Stimulated activated CD4-positive, alpha-beta T cell treated with anti-CD3 and anti-CD28 coated beads, TNF-alpha, amount 100 ng/mL, for 1 hour (primary cell): ENCODE measurements at regions not wholly inside any gene's neighbourhood (a gene's known extent, or its start where the extent isn't known, plus 50 kb on each side); places are given as distances from the start of the nearest gene placed in this dataset.
"Not testable (repeated sequence)": the region's sequence is repeated elsewhere in the genome, so short reads cannot be mapped to it uniquely, and the experiment has no call there.

Source experiments
- DNase-seq, 3 donors: peaks; one replicate each; pipeline ENCODE4 v3.0.0-alpha.2; 2020; ENCODE audit warnings: low read depth in 3 of 3, low spot score in 1 of 3

DNA sequence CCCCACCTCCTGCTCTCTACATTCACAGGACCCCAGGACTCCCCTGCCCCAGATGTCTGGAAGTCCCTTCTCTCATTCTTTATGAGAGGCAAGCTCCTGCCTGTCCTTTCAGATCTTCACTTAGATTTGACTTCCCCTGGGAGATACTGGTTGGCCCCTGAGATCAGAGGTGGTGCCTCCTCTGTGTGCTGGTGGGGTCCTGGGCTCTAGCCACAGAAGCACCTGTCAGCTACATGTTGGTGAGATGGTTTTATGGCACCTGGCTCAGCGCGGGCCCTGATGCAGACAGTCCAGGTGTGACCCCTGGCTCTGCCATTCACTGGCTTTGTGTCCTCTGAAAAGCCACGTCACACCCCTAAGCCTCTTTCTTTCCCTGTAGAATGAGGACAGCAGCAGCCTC lies 369.6 kb upstream of the ID2 start:
- no peak for DNase-seq

DNA sequence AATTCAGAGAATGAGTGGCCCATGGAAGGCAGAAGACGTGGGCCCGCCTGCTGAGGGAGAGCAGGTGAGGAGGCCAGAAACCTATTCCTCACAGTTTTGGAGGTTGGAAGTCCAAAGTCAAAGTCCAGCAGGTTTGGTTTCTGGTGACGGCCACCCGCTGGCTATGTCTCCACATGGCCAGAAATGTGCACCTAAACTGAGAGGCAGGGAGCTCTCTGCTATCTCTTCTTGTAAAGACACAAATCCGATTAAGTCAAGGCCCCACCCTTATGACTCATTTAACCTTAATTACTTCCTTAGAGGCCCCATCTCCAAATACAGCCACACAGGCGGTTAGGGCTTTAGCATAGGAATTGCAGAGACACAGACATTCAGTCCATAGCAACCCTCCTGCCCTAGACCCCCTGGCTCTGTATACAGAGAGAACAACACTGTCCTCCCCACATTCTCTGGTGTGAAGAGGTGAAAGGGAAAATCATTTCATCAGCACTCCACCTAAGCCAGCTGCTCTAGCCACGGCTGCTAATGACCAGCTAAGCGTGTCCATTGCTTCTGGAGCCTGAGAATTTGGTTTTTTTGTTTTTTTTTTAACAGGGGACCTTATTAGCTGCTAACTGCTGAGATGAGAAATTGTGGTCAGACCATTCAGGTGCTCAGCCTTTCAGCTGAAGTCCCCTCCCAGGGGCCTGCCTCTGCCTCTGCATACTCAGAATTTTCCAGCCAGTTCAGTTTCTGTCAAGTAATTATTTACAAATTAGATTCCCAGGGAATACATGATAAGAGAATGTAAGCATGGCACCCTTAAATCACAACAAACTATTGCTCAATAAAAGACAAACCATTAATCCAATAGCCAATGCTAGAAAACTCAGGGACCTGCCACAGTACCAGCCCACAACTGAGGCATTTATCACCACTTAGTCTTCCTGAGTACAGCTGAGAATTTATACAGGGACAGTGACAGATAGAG lies 368.7 kb upstream of the ID2 start:
- DNase-seq = no peak

DNA sequence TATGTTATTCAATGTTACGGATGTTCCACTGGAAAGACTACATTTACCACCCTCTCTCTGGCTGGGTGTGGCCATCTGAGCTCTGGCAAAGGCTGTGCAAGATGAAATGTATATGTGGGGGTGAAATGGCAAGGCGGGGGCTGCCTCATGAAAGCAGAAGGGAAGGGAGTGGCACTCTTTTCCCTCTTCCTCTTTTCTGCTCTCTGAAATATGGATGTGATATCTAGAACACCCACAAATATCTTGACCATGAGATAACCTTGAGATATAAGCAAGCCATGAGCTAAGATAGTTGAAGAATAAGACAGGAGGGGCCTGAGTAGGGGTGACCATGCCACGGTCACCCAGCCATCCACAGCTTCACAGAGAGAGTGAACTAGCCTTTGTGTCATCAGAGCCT lies 367.8 kb upstream of the ID2 start:
- no peak for DNase-seq

DNA sequence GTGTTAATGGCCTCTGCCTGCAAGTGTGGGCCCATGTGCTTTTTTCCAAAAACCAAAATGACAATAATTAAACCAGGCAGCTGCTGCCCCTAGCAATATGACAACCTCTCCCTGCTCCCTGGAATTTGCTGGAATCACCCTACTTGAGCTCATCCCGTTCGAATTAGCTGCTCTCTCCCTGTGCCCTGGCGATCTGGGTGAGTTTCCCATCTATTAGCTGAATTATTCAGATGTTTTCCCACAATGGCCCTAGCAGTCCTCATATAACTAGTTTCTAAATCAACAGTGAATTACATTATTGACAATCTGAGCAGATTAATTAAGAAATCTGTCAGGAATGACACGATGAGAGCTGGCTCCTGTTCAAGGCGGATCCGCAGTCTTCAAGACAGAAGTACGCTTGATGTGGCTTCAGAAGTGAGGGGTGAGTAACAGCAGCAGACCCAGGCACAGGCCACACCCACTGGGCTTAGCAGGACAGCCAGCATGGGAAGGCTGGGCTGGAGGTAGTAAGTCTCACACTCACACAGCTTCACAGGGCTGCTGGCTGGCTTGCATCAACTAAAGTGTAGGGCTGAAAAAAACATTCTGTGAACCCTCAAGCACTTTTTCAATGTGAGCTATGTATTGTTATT lies 366.2 kb upstream of the ID2 start:
- no peak for DNase-seq

DNA sequence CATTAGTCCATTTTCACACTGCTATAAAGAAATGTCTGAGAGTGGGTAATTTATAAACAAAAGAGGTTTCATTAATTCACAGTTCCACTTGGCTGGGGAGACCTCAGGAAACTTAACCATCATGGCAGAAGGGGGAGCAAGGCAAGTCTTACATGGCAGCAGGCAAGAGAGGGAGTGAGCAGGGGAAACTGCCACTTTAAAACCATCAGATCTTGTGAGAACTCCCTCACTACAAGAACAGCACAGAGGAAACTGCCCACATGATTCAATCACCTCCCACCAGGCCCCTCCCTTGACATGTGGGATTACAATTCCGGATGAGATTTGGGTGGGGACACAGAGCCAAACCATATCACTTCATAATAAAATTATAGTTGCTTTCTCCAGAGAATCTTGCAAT lies 365.5 kb upstream of the ID2 start:
- no peak for DNase-seq

DNA sequence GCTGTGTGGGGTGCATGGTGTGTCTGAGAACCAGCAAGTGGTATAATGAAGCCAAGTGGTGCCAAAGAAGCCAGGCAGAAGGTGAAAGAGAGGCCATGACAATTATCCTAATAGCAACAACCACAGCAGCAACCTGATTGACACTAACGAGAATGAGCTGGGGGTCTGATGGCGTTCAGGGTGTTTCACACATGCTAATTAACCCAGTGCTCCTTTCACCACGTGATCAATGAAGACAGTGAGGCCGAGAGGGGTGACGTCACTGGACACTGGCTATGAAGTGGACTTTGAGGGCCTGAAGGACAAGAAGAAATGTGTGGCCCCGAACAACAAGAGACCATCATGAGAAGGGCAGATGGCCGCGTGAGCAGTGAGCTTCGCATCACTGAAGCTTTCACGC lies 364.4 kb upstream of the ID2 start:
- no peak for DNase-seq

DNA sequence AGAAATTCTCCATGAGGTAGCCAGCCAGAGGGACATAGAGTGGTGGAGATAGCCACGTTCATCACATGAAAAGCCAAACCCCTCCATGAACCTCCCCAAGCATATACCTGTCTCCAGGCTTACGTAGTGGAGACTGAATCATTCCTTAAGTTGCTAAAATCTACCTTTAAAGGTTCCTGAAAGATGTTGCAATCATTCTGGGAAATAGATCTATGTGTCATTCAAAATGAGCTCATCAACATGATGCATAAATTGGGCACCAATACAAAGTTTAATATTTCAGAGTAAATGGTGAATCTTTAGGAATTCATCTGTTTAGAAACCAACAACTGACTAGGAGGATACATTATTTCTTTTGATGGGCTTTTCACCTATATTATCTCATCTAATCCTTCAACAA lies 362.6 kb upstream of the ID2 start:
- DNase-seq = no peak

DNA sequence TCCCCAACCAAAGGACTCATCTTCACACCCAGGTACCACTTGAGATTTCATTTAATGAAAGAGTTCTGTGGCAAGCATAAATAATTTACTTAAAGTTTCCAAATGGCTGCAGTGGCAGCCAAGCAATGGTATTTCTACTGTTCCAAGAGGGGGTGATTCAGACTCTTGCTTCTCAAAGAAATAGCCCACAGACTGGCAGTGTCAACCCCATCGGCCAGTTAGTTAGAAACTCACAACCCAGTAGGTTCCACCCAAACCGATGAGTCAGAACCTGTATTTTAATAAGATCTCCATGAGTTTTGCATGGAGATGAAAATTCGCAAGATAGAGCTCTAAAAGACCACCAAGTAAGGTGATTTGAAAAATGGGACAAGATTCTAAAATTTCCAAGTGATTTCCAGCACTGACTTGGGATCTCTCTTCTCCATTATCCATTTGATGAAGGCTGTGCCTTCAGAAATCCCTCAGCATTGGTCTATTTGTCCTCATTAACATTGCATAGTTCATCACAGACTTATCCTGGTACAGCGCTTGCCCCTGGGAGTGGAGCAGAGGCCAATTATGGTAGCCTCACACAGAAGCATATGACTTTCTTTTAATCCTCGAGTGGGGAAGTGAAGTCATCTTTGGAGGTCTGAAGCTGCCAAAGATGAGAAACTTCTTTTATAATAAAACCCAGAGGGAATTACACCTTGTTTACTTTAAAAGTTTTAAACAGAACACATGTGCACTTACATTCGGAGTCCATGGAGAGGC lies 361.4 kb upstream of the ID2 start:
- no peak for DNase-seq

DNA sequence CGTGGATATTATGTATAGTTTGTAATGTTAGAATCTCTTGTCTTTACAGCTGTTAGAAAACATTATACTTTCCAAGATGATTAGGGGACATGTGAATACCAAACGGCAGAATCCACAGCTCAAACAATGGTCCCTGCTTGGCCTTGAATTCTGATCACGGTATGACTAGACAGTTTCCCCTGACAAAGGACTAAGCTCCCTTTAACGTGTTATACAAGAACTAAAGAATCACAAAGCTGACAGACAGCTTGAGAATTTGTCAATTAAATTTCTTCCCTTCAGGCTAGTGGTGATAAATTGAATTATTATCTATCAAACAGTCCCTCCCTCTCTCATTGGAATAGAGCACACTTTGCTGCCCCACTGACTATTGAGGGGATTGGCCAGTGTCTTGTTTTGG lies 359.2 kb upstream of the ID2 start:
- DNase-seq = no peak

DNA sequence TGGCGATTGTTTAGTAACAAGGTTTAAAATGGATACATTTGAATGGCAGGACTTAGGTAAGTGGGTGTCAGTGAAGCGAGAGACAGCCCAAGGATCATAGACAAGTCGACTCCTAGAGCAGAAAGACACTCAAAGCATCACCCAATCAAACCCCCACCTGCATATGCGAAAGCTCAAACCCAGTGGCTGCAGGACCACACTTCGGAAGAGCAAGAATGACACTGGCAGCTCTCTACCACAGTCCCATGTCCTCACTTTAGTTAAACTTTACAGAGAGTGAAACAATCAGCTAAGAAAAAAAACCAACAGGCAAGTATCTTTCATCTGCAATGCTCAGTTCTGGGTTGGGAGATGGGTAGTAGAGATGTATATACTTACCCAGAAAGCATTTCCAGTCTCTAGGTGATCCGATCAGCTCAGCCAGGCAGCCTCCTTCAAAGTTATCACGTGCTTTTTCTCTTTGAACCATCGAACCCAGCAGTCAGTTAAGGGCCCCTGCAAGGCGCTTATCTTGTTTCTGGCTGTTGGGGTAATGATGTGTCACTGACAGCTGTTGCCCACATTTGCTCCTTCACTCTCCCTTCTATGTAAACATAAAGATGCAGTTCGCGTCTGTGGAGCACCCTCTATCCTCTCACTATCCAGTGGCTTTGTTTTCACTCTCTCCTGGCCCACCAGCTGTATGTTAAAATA lies 357.5 kb upstream of the ID2 start:
- no peak for DNase-seq

DNA sequence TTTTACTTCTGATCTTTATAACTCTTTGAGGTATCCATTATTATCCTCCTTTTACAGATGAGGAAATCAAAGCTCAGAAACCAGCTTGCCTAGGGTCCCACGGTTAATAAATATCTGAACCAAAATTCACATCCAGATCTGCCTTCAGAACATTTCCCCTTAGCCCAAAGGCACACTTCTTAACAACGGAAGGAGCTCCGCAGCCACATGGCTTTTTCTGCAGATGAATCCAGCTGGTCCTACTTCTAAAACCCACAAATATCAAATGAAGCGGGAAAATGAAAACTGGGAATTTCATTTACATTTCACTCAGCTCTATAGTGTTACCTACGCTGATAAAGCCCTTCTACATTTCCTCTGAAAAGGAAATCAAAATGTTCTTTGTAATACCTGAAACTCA lies 357.0 kb upstream of the ID2 start:
- DNase-seq = no peak

DNA sequence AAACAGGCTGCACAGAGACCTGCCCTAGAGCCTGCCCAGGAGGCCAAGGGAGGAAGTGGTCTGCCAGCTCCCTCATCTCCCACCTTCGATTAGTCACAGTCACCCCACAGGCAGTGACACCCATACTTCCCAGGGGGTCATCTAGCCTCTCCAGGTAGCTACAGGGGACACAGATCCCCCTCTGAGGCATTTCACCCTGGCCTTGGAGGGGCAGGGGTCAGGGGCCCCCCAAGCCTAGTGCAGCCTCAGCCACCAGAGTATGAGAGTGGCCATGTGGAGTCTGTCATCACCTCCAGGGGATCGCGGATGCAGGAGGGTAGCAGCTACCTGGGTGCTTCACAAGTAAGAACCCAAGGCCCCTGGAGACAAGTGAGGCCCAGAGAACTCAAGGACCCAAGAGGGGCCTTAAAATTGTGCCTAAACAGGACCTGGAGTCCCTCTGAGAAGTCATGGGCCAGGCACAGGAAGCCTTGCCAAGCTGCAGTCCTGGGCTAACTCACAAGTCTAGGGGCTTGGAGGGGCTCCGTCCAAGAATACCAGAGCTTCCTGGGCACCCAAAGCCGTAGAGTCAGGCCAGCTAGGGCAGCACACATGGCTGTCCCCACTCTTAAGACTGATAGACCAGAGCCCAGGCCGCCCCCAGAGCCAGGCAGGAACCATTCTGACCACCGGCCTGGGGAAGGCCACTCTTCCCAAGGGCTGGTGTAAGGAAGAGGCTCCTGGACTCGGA lies 354.3 kb upstream of the ID2 start:
- DNase-seq = no peak

DNA sequence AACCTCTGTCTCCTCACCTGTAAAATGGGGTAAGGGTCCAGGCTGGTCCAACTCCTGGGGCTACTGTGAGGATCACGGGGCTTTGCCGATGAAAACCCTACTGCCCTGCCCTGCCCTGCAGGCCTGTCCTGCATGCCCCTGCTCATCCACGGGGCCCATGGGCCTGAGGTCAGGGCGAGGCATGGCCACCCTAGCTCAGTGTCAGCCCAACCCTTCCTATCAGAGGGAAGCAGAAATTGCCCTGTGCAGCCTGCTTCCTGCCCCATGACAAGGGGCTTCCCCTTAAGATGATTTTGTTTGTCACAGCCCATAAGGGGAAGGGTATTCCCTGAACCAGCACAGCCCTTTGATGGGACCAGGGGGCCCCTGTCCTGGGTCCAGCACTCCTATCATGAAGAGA lies 353.6 kb upstream of the ID2 start:
- DNase-seq = no peak

DNA sequence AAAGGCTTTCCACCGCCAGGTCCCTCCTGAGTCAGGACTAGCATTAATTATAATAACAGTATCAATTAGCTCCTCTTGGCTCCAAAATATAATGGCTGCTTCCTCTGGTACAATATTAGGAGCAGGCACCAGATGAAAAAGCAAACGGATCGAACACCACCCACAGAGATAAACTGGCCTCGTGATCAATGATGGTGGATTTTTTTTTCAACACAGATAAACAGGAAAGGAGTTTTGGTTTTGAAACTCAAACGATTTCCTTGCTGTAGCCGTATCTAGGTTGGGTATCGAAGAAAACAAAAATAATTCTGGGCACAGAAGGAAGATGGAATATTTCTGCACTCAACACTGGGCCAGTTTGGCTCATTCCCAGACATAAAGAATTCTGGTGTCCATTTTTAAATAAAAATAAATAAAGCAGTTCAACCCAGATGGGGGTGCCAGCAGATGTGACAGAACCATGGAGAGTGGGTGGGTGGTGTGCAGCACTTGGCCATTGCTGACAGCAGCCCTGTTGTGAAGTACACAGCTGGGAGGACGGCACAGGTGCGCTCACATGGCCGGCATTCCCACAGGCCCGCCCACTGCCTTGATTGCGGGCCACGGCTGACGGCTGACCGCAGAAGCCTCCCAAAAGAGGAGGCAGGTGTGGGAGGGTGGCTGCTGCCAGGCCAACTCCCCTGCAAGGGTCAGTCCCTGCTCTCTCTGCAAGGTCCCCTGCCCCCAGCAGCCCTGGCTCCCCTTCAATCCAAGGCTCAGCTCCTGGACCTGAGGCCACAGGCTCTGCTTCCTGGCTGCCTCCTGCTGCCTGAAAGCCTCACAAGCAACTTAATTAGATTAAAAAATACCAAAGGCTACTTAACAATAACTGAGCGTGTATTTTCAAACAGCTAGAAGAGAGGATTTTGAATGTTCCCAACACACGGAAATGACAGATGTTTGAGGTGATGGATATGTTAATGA lies 351.9 kb upstream of the ID2 start:
- DNase-seq = no peak

DNA sequence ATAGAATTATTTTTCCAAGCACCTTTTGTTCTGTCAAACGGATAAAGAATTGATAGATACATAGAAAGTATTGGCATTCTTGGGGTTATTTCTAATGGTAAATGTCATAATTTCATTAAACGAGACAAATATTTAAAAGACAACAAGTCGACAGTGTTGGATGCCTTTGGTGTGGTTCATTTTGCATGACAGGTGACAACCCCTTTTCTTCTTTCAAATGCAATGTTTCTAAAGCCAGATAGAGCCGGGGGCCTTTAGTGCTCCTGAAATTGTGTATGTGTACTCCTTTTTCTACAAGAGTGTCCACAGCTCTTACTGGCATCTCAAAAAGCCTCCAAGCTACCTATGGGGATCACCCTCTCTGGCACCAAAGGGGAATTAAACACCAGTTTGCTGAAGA lies 350.8 kb upstream of the ID2 start:
- DNase-seq = no peak

DNA sequence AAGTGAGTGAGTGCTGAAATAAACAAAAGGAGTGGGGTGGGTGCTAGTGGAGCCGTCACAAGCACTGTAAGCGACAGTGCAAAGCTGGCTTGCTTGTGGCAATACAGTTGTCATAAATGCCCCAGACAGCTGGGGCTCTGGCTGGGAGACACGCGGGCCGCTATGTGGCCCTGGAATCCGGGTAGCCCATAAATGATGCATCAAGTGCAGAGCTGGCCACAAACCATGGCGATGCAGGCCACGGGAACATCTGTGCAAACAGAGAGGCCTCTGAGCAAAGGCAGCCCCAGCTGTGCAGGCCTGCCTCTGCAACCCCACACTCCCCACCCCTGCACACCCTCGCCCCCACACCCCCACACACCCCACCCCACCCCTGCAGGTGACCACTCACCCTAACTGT lies 349.2 kb upstream of the ID2 start:
- no peak for DNase-seq

DNA sequence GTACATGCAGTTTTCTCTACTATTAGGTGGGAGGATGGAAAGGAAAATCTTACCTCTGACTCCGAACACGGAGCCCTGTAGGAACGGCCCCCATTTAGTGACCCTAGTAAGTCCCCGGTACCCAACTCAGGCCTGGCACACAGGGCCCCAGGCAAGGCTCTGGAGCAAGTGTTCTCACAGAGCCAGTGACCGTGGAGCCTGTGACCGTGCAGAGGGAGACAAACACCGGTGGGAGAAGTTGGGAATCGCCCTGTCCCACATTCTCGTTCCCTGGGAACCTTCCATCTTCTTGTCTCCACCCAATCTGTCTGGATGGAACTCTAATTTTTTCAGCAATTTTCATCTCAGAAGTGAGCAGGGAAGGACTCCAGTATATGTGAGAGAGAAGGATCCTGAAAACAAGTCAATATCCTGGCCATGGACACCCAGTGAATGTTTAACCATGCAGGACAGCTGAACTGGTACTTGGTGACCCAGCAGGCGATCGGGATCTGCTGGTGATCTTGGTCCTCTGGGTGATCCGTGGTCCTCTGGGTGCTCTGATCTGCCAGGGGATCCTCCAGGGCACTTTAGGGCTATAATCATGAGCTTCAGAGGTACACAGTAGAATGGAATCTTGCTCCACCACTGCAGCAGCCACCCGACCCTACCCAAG lies 348.6 kb upstream of the ID2 start:
- no peak for DNase-seq

DNA sequence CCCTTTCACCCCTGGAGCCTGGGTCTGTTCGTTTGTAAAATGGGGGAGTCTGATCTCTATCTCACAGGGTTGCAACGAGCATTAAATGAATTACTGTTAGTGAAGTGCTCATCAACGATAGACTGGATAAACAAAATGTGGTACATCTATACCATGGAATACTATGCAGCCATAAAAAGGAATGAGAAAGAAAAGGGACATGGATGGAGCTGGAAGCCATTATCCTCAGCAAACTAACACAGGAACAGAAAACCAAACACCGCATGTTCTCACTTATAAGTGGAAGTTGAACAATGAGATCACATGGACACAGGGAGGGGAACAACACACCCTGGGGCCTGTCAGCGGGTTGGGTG lies 348.0 kb upstream of the ID2 start:
- not testable (repeated sequence) for DNase-seq

DNA sequence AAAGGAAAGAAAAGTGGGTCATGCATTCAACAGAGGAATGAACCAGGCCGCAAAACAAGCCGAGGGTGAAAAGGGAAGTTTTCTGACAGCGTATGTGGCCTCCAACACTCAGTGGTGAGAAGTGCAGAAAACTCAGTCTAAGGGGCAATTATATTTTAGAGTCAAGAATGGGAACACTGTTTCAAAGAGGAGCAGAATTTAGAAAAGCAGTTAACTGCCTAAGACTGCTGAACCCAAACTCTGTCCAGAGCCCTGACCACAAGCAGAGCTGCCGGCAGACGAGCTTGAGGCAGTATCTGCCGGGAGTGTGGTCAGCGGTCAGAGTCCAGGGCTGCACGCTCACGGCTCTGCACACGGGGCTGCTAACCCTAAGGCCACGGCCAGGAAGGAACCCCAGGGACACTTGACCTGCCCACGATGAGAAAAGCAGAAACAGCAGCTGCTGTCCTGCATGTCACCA lies 347.0 kb upstream of the ID2 start:
- DNase-seq = no peak
